ENCODE measurements at regions not wholly inside any gene's neighbourhood (a gene's known extent, or its start where the extent isn't known, plus 50 kb on each side); places are given as distances from the start of the nearest gene placed in this dataset.

GRCh38 chr18:43442131-43442530 lies 164.8 kb upstream of the SYT4 start:
- no peaks in the 10 kb centered on the region for H3K27me3 ChIP-seq
- H3K36me3 ChIP-seq, result no peaks in the 10 kb centered on the region
- H3K9me3 ChIP-seq, result peaks cover 0 to 15% (median 6%) of the 10 kb centered on the region in 4 donors
- TF ChIP-seq POLR2AphosphoS5 (IDR thresholded peaks at IDR 0.05) (no peak), EP300 (IDR thresholded peaks at IDR 0.05) (no peak), POLR2A (IDR thresholded peaks at IDR 0.05; ENCODE audit: low read depth) (no peak)
- H3K27ac ChIP-seq (replicated peaks in 1 of 4), result no peak overlapping the region
- no peak overlapping the region for H3K4me3 ChIP-seq
- no peaks in the 10 kb centered on the region for H3K4me1 ChIP-seq
- intact Hi-C loops (cut with DNase I), result no loop called here
- no peak for DNase-seq (ENCODE audit: extremely low spot score)
- 80% methylated on average over 4 of the region's 4 CpGs for WGBS

GRCh38 chr18:43442571-43442970 lies 165.3 kb upstream of the SYT4 start:
- TF ChIP-seq, protein P1, sequence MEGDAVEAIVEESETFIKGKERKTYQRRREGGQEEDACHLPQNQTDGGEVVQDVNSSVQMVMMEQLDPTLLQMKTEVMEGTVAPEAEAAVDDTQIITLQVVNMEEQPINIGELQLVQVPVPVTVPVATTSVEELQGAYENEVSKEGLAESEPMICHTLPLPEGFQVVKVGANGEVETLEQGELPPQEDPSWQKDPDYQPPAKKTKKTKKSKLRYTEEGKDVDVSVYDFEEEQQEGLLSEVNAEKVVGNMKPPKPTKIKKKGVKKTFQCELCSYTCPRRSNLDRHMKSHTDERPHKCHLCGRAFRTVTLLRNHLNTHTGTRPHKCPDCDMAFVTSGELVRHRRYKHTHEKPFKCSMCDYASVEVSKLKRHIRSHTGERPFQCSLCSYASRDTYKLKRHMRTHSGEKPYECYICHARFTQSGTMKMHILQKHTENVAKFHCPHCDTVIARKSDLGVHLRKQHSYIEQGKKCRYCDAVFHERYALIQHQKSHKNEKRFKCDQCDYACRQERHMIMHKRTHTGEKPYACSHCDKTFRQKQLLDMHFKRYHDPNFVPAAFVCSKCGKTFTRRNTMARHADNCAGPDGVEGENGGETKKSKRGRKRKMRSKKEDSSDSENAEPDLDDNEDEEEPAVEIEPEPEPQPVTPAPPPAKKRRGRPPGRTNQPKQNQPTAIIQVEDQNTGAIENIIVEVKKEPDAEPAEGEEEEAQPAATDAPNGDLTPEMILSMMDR (IDR thresholded peaks at IDR 0.05), result no peak
- TF ChIP-seq POLR2AphosphoS5 (IDR thresholded peaks at IDR 0.05) (no peak), POLR2A (IDR thresholded peaks at IDR 0.05; ENCODE audit: low read depth) (no peak), EP300 (IDR thresholded peaks at IDR 0.05) (no peak)
- Histone ChIP-seq H3K9me3 (peaks cover 0 to 15% (median 6%) of the 10 kb centered on the region in 4 donors), H3K27ac (replicated peaks in 1 of 4) (no peak overlapping the region), H3K27me3 (no peaks in the 10 kb centered on the region), H3K4me3 (no peak overlapping the region), H3K4me1 (no peaks in the 10 kb centered on the region), H3K36me3 (no peaks in the 10 kb centered on the region)
- 65% methylated on average over 1 of the region's 1 CpG for WGBS
- no peak for DNase-seq (ENCODE audit: extremely low spot score)
- intact Hi-C loops (cut with DNase I), result no loop called here

DNA sequence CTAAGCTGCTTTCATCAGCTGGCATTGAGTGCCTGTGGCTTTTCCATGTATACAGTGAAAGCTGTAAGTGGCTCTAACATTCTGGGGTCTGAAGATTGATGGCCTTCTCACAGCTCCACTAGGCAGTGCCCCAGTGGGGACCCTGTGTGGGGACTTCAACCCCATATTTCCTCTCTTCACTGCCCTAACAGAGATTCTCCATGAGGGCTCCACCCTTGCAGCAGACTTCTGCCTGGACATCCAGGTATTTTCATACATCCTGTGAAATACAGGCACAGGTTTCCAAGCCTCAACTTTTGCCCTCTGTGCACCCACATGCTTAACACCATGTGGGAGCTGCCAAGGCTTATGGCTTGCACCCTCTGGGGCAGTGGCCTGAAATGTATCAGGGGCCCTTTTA lies 188.2 kb upstream of the SYT4 start:
- no peaks in the 10 kb centered on the region for H3K27me3 ChIP-seq
- no peaks in the 10 kb centered on the region for H3K36me3 ChIP-seq
- H3K4me1 ChIP-seq, result no peaks in the 10 kb centered on the region
- TF ChIP-seq POLR2A (IDR thresholded peaks at IDR 0.05; ENCODE audit: low read depth) (no peak), EP300 (IDR thresholded peaks at IDR 0.05) (no peak), POLR2AphosphoS5 (IDR thresholded peaks at IDR 0.05) (no peak)
- TF ChIP-seq, protein P1 (IDR thresholded peaks at IDR 0.05), result no peak
- no peak overlapping the region for H3K27ac ChIP-seq (replicated peaks in 1 of 4)
- intact Hi-C loops (cut with DNase I), result no loop called here
- DNase-seq (ENCODE audit: extremely low spot score), result no peak
- H3K4me3 ChIP-seq, result no peak overlapping the region
- H3K9me3 ChIP-seq, result peaks cover 0 to 11% (median 10%) of the 10 kb centered on the region in 4 donors

- H3K36me3 ChIP-seq, result no peaks in the 10 kb centered on the region
- H3K9me3 ChIP-seq, result no peaks in the 10 kb centered on the region
- intact Hi-C loops (cut with DNase I), result no loop called here
- TF ChIP-seq, protein P1 (IDR thresholded peaks at IDR 0.05), result no peak
- TF ChIP-seq POLR2AphosphoS5 (IDR thresholded peaks at IDR 0.05) (no peak), EP300 (IDR thresholded peaks at IDR 0.05) (no peak), POLR2A (IDR thresholded peaks at IDR 0.05; ENCODE audit: low read depth) (no peak)
- 59% methylated on average over 5 of the region's 5 CpGs for WGBS
- H3K27me3 ChIP-seq, result no peaks in the 10 kb centered on the region
- H3K27ac ChIP-seq (replicated peaks in 1 of 4), result no peak overlapping the region
- no peak overlapping the region for H3K4me3 ChIP-seq
- no peaks in the 10 kb centered on the region for H3K4me1 ChIP-seq
- DNase-seq (ENCODE audit: extremely low spot score), result no peak
Observed at GRCh38 chr18:43471873-43472272, 194.6 kb upstream of the SYT4 start.

GRCh38 chr18:43481069-43481468 lies 203.8 kb upstream of the SYT4 start:
- Histone ChIP-seq H3K4me1 (no peaks in the 10 kb centered on the region), H3K27ac (replicated peaks in 1 of 4) (no peak overlapping the region), H3K27me3 (no peaks in the 10 kb centered on the region), H3K9me3 (no peaks in the 10 kb centered on the region), H3K4me3 (no peak overlapping the region), H3K36me3 (no peaks in the 10 kb centered on the region)
- DNase-seq (ENCODE audit: extremely low spot score), result no peak
- 88% methylated on average over 3 of the region's 3 CpGs for WGBS
- intact Hi-C loops (cut with DNase I), result no loop called here
- TF ChIP-seq POLR2AphosphoS5 (IDR thresholded peaks at IDR 0.05) (no peak), POLR2A (IDR thresholded peaks at IDR 0.05; ENCODE audit: low read depth) (no peak), EP300 (IDR thresholded peaks at IDR 0.05) (no peak)
- TF ChIP-seq, protein P1 (IDR thresholded peaks at IDR 0.05), result no peak
